Gastroesophageal sphincter (tissue), 4 donors: ENCODE measurements at regions not wholly inside any gene's neighbourhood (a gene's known extent, or its start where the extent isn't known, plus 50 kb on each side); places are given as distances from the start of the nearest gene placed in this dataset.

Experiments used
- ATAC-seq: fragments of 150-250 bp; one replicate; pipeline ENCODE4 v1.9.1; 2016; ENCODE audit warnings: mild to moderate bottlenecking, moderate library complexity
- H3K27ac ChIP-seq, 4 donors: fragments of 200-600 bp; sonication (generic) in 3 of 4; 1 replicate in 3 of 4; 2 replicates in 1 of 4; pipeline ENCODE4 v1.5.1; 2016 to 2019
- H3K27me3 ChIP-seq: fragments of 200-600 bp; sonication (generic); one replicate; pipeline ENCODE4 v1.5.1; 2019
- H3K36me3 ChIP-seq, 2 donors: fragments of 200-600 bp; sonication (generic); one replicate each; pipeline ENCODE4 v1.5.1; 2019; ENCODE audit warnings: control low read depth in 1 of 2
- H3K4me1 ChIP-seq, 3 donors: fragments of 200-600 bp; sonication (generic); 1 replicate in 2 of 3; 2 replicates in 1 of 3; pipeline ENCODE4 v1.5.1; 2016 to 2019; ENCODE audit warnings: control low read depth in 2 of 3
- H3K4me3 ChIP-seq, 2 donors: fragments of 200-600 bp; sonication (generic); one replicate each; pipeline ENCODE4 v1.5.1; 2019; ENCODE audit warnings: mild to moderate bottlenecking in 1 of 2, moderate library complexity in 1 of 2
- H3K9me3 ChIP-seq, 3 donors: fragments of 200-600 bp; sonication (generic); one replicate each; pipeline ENCODE4 v1.5.1; 2017 to 2019; ENCODE audit warnings: control low read depth in 2 of 3
- EP300 ChIP-seq: sonication (generic); formaldehyde crosslinking; IDR thresholded peaks from one replicate; pipeline ENCODE4 v1.6.1; 2017; ENCODE audit warnings: antibody characterized with exemption, mild to moderate bottlenecking
- POLR2A ChIP-seq, 2 donors: fragments of 450-650 bp; IDR thresholded peaks; one replicate each; pipeline ENCODE4 v1.6.1; 2017; ENCODE audit warnings: antibody characterized with exemption in 2 of 2, mild to moderate bottlenecking in 2 of 2, moderate library complexity in 1 of 2
- POLR2AphosphoS5 ChIP-seq: sonication (generic); formaldehyde crosslinking; IDR thresholded peaks from one replicate; pipeline ENCODE4 v1.6.1; 2017; ENCODE audit warnings: antibody characterized with exemption
- WGBS, 2 donors: methylation state at CpG; one replicate each; pipeline ENCODE4 v1.1.5; 2018; ENCODE audit warnings: low coverage in 1 of 2; 5-methylcytosine and 5-hydroxymethylcytosine counted together
- TF ChIP-seq, protein P1 (sequence below), 4 experiments: fragments of 200-600 bp in 2 of 4; fragments of 450-650 bp in 2 of 4; sonication (generic) in 1 of 4; IDR thresholded peaks; one replicate each; pipeline ENCODE4 v1.5.1; 2017 to 2019; ENCODE audit warnings: antibody characterized with exemption in 4 of 4, mild to moderate bottlenecking in 2 of 4, moderate library complexity in 2 of 4

- ATAC-seq: peak; percentile 30
- H3K27ac ChIP-seq: no peak overlapping the region
- peaks cover 3 to 34% (median 7%) of the 10 kb centered on the region in 3 donors for H3K4me1 ChIP-seq
- 50 to 60% methylated on average over 1 to 2 of the region's 5 CpGs for WGBS, 2 donors
- no peaks in the 10 kb centered on the region for H3K36me3 ChIP-seq
- H3K27me3 ChIP-seq: no peaks in the 10 kb centered on the region
- no peaks in the 10 kb centered on the region for H3K9me3 ChIP-seq
- TF ChIP-seq EP300 (no peak), POLR2AphosphoS5 (no peak), POLR2A (IDR thresholded peaks at IDR 0.05) (no peak)
- TF ChIP-seq, protein P1, sequence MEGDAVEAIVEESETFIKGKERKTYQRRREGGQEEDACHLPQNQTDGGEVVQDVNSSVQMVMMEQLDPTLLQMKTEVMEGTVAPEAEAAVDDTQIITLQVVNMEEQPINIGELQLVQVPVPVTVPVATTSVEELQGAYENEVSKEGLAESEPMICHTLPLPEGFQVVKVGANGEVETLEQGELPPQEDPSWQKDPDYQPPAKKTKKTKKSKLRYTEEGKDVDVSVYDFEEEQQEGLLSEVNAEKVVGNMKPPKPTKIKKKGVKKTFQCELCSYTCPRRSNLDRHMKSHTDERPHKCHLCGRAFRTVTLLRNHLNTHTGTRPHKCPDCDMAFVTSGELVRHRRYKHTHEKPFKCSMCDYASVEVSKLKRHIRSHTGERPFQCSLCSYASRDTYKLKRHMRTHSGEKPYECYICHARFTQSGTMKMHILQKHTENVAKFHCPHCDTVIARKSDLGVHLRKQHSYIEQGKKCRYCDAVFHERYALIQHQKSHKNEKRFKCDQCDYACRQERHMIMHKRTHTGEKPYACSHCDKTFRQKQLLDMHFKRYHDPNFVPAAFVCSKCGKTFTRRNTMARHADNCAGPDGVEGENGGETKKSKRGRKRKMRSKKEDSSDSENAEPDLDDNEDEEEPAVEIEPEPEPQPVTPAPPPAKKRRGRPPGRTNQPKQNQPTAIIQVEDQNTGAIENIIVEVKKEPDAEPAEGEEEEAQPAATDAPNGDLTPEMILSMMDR (IDR thresholded peaks at IDR 0.05): no peak
- H3K4me3 ChIP-seq: no peak overlapping the region
Measured at GRCh38 chr15:39438260-39438659, 142.6 kb upstream of the THBS1 start.

GRCh38 chr15:39438799-39439592, 141.9 kb upstream of the THBS1 start:
- H3K27ac ChIP-seq: no peak overlapping the region
- no peak overlapping the region for H3K4me3 ChIP-seq
- 75 to 94% methylated on average over 1 to 6 of the region's 9 CpGs for WGBS, 2 donors
- no peaks in the 10 kb centered on the region for H3K36me3 ChIP-seq
- H3K27me3 ChIP-seq: no peaks in the 10 kb centered on the region
- TF ChIP-seq POLR2A (IDR thresholded peaks at IDR 0.05) (no peak), EP300 (no peak), POLR2AphosphoS5 (no peak)
- TF ChIP-seq, protein P1 (IDR thresholded peaks at IDR 0.05): no peak
- H3K4me1 ChIP-seq: peaks cover under 1 to 27% (median 7%) of the 10 kb centered on the region in 3 donors
- no peaks in the 10 kb centered on the region for H3K9me3 ChIP-seq
- no peak for ATAC-seq

DNA sequence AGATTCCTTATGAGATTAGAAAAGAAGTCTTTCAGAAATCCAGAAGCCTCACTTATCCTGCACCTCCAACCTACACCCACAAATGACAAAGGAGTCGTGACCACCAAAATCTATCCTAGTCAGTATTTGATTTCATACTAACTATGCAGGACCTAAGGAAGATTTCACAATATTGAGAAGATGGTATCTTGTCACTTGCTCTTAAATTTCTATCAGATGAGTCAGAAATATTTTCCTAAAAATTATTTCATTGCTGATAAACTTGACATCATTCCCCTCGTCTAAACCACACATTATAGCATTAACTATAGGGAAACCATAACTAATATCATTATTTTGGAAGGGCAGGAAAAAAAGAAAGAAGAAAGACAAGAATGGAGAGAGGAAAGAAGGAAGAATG, 138.0 kb upstream of the THBS1 start:
- TF ChIP-seq EP300 (no peak), POLR2A (IDR thresholded peaks at IDR 0.05) (no peak), POLR2AphosphoS5 (no peak)
- TF ChIP-seq, protein P1 (IDR thresholded peaks at IDR 0.05): no peak
- 90 to 96% methylated on average over 2 of the region's 2 CpGs for WGBS, 2 donors
- ATAC-seq: no peak

GRCh38 chr15:39443659-39444219, 137.1 kb upstream of the THBS1 start:
- no peaks in the 10 kb centered on the region for H3K36me3 ChIP-seq
- no peak overlapping the region for H3K4me3 ChIP-seq
- no peak for ATAC-seq
- TF ChIP-seq POLR2AphosphoS5: no peak
- no peak for TF ChIP-seq POLR2A (IDR thresholded peaks at IDR 0.05)
- no peak for TF ChIP-seq EP300
- TF ChIP-seq, protein P1 (IDR thresholded peaks at IDR 0.05): no peak
- 98% methylated on average over 4 of the region's 4 CpGs for WGBS, 2 donors
- H3K27me3 ChIP-seq: no peaks in the 10 kb centered on the region
- H3K27ac ChIP-seq: no peak overlapping the region
- no peaks in the 10 kb centered on the region for H3K4me1 ChIP-seq
- H3K9me3 ChIP-seq: no peaks in the 10 kb centered on the region

More for the DNA sequence above, 138.0 kb upstream of the THBS1 start:
- H3K9me3 ChIP-seq: no peaks in the 10 kb centered on the region
- no peak overlapping the region for H3K4me3 ChIP-seq
- no peaks in the 10 kb centered on the region for H3K36me3 ChIP-seq
- no peak overlapping the region for H3K27ac ChIP-seq
- no peaks in the 10 kb centered on the region for H3K27me3 ChIP-seq
- no peaks in the 10 kb centered on the region for H3K4me1 ChIP-seq
